GM12875 (cell line): ENCODE measurements at regions not wholly inside any gene's neighbourhood (a gene's known extent, or its start where the extent isn't known, plus 50 kb on each side); places are given as distances from the start of the nearest gene placed in this dataset.
"Not testable (repeated sequence)": the region's sequence is repeated elsewhere in the genome, so short reads cannot be mapped to it uniquely, and the experiment has no call there.

ENCODE experiments used
- H3K4me3 ChIP-seq: one replicate; pipeline ENCODE4 v1.5.1; 2011; ENCODE audit warnings: low read depth, low read length, control low read depth
- TF ChIP-seq, protein P1 (sequence below): IDR thresholded peaks from 2 replicates; pipeline ENCODE4 v1.5.1; 2011; ENCODE audit warnings: low read depth, mild to moderate bottlenecking, control low read depth, inconsistent platforms, low read length, moderate library complexity, borderline replicate concordance; ENCODE audit not compliant: insufficient read depth

DNA sequence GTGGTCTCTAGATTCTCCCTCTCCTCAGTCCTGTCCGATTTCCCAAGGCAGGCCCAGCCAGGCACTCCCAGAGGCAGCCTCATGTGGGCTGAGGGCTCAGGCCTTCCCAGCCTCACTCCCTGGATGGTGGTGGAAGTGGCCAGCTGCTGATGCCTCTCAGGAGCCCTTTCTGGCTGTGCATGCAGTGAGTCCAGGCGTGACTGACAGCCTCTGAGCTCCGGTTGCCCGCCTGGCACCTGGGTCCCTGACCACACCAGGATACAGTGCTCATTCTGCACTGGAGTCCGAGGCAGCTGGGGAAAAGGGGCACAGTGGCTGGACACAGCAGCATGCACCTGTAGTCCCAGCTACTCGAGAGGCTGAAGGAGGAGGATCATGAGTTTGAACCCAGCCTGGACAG lies 132.6 kb downstream of the CUL2 start:
- H3K4me3 ChIP-seq, result no peak overlapping the region
- TF ChIP-seq, protein P1, sequence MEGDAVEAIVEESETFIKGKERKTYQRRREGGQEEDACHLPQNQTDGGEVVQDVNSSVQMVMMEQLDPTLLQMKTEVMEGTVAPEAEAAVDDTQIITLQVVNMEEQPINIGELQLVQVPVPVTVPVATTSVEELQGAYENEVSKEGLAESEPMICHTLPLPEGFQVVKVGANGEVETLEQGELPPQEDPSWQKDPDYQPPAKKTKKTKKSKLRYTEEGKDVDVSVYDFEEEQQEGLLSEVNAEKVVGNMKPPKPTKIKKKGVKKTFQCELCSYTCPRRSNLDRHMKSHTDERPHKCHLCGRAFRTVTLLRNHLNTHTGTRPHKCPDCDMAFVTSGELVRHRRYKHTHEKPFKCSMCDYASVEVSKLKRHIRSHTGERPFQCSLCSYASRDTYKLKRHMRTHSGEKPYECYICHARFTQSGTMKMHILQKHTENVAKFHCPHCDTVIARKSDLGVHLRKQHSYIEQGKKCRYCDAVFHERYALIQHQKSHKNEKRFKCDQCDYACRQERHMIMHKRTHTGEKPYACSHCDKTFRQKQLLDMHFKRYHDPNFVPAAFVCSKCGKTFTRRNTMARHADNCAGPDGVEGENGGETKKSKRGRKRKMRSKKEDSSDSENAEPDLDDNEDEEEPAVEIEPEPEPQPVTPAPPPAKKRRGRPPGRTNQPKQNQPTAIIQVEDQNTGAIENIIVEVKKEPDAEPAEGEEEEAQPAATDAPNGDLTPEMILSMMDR, result no peak

DNA sequence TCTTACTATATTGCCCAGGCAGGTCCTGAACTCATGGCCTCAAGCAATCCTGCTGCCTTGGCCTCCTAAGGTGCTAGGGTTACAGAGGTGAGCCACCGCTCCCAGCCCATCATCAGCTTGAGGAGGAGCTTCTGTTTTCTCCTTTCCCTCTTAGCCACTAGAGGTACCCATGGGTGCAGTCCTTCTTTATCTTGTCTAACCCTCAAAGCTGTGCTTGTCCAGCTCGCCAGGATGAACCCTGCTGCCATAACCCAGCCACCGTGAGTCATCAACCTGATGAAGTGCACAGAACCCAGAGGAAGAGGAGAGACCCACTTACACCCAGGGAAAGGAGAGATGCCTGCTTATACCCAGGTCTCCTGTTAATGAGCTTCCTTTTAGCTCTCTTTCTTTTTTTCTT lies 133.4 kb downstream of the CUL2 start:
- H3K4me3 ChIP-seq, result no peak overlapping the region
- TF ChIP-seq, protein P1, result no peak

DNA sequence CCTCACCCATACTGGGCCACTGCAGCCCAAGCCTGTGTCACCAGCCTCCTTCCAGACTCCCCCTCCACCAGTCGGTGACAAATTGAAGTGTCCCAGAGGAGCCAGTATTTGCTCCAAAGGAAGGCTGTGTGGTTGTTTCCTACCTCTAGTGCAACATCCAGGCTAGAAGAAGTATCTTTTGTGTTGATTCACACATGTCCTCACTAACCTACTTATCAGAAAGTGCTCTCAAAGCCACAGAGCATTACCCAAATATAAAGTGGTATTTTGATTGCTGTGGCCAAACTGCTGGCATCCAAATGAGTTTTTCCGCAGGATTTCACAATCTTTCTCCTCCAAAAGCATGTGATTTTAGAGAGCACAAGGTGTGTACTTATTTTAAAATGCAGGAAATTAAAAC lies 134.8 kb downstream of the CUL2 start:
- no peak overlapping the region for H3K4me3 ChIP-seq
- TF ChIP-seq, protein P1, result no peak

DNA sequence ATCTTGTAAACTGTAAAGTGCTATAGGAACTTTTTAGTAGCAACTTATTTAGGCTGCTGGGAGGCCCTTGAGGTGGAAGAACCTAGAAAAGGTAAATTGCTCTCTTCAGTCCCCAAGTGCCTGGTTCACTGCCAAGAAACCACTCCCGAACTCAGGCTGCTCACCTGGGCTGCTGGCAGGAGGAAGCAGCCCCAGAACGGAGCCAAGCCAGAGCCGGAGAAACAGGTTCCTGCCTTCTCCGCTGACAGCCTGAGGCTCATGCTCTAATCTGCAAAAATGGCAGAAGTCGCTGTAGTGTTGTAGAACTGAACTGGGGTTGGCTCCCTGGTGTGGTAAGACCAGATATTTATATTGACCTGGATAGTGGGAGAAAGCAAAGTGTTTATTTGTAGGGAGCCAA lies 136.0 kb downstream of the CUL2 start:
- TF ChIP-seq, protein P1, result no peak
- H3K4me3 ChIP-seq, result no peak overlapping the region

DNA sequence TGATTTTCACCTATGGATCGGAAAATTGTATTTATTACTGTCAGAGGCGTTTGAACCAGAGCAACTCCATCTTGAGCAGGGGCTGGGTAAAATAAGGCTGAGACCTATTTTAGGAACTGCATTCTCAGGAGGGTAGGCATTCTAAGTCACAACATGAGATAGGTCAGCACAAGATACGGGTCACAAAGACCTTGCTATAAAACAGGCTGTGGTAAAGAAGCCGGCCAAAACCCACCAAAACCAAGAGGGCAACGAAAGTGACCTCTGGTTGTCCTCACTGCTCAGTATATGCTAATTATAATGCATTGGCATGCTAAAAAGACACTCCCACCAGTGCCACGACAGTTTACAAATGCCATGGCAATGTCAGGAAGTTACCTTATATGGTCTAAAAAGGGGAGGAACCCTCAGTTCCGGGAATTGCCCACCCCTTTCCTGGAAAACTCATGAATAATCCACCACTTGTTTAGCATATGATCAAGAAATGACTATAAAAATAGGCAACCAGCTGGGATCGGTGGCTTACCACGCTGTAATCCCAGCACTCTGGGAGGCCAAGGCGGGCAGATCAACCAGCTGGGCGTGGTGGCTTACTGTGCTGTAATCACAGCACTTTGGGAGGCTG lies 136.3 kb upstream of the PARD3 start:
- H3K4me3 ChIP-seq, result not testable (repeated sequence)

DNA sequence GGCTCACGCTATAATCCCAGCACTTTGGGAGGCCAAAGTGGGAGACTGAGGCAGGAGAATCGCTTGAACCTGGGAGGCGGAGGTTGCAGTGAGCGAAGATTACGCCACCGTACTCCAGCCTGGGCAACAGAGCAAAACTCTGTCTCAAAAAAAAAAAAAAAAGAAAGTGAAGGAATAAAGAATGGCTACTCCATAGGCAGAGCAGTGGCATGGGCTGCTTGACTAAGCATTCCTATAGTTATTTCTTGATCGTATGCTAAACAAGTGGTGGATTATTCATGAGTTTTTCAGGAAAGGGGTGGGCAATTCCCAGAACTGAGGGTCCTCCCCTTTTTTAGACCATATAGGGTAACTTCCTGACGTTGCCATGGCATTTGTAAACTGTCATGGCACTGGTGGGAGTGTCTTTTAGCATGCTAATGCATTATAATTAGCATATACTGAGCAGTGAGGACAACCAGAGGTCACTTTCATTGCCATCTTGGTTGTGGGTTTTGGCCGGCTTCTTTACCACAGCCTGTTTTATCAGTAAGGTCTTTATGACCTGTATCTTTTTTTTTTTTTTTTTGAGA lies 130.9 kb upstream of the PARD3 start:
- H3K4me3 ChIP-seq, result not testable (repeated sequence)

DNA sequence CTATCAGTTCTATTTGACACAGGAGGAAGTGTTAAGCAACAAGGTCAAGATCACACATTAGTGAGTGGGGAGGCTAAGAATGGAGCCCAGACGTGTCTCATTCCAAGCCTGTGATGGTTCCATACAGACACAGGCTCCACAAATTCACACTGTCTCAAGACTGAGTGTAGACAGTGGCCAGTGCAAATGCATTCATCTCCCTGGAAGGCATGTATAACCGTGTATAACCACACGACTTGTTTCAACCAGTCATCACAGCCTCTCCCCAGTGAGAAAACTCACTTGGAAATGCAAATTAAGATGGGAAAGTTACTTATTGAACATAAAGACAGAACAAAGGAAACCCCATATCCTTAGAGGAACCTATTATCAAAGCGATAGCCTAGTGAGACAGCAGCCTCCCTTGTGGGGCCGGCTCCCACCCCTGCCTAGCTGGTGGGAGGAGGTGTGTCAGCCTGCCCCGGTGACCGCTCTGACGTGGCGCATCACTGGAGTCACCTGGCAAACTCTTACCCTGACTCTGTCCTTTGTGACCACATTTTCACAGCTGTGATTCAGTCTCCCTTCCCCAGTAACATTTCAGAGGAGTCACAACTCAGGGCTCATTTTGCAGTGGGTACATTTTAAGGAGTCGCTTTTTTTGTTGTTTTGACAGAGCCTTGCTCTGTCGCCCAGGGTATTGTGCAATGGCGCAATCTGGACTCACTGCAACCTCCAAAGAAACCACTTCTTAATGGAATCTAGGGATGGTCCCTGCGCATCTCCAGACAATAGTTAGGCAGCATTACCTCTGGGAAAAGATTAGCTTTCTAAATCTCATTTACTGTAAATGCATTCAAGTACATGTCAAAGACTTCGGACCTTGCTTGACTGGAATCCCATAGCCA lies 126.6 kb upstream of the PARD3 start:
- TF ChIP-seq, protein P1, result no peak
- H3K4me3 ChIP-seq, result no peak overlapping the region

DNA sequence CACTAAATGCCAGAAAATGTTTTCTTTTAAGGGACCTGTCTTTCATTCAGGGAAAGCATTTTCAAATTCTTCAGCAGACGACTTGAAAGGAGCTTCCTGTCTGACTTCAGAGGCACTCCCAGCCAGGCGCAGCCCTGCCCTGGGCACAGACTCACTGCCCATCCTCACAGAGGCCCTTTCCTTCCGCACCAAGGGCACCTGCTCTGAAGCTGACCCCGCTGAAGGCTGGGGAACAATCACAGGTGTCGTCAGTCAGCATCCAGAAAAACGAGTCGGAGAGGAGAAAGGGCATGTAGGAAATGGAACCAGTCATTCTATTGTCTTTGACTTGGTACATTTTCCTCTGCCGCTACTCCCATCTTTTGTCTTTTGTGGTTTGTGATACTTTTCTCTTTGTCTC lies 125.3 kb upstream of the PARD3 start:
- H3K4me3 ChIP-seq, result no peak overlapping the region
- TF ChIP-seq, protein P1, result no peak
